ENCODE measurements at regions not wholly inside any gene's neighbourhood (a gene's known extent, or its start where the extent isn't known, plus 50 kb on each side); places are given as distances from the start of the nearest gene placed in this dataset.
A peak's percentile ranks its signal among the peaks of the same experiment; 100 is the strongest.

GRCh38 chr12:116382686-116383530 is 105.4 kb upstream of the MED13L start:
- ATAC-seq: peak; percentile 41

GRCh38 chr12:116384175-116384574 is 106.7 kb upstream of the MED13L start:
- no peak for ATAC-seq

GRCh38 chr12:116384691-116385485 is 107.4 kb upstream of the MED13L start:
- ATAC-seq: no peak

GRCh38 chr12:116385486-116386217 is 108.2 kb upstream of the MED13L start:
- ATAC-seq: no peak

GRCh38 chr12:116389326-116389725 is 111.8 kb upstream of the MED13L start:
- peak; percentile 6 for ATAC-seq

GRCh38 chr12:116389990-116390389 is 112.5 kb upstream of the MED13L start:
- peak; percentile 88 for ATAC-seq

GRCh38 chr12:116390401-116391335 is 113.2 kb upstream of the MED13L start:
- ATAC-seq: peak; percentile 75

- ATAC-seq: no peak
Measured at GRCh38 chr12:116391501-116391900, 114.0 kb upstream of the MED13L start.

GRCh38 chr12:116392061-116392460 is 114.6 kb upstream of the MED13L start:
- ATAC-seq: no peak

- ATAC-seq: no peak
Measured at GRCh38 chr12:116393255-116393654, 115.8 kb upstream of the MED13L start.

- no peak for ATAC-seq
Measured at GRCh38 chr12:116393859-116394650, 116.6 kb upstream of the MED13L start.

GRCh38 chr12:116395396-116395795 is 117.9 kb upstream of the MED13L start:
- ATAC-seq: no peak

GRCh38 chr12:116397148-116397547 is 119.7 kb upstream of the MED13L start:
- peak; percentile 76 for ATAC-seq

GRCh38 chr12:116398193-116398592 is 120.7 kb upstream of the MED13L start:
- ATAC-seq: no peak

GRCh38 chr12:116399055-116399454 is 121.6 kb upstream of the MED13L start:
- ATAC-seq: no peak

- ATAC-seq: no peak
Measured at GRCh38 chr12:116400636-116401372, 123.3 kb upstream of the MED13L start.

GRCh38 chr12:116401565-116401964 is 124.1 kb upstream of the MED13L start:
- no peak for ATAC-seq

GRCh38 chr12:116402163-116402939 is 124.9 kb upstream of the MED13L start:
- peak; percentile 78 for ATAC-seq

- no peak for ATAC-seq
Measured at GRCh38 chr12:116403546-116403945, 126.1 kb upstream of the MED13L start.

Measured in esophagus mucosa (tissue), 1 donor.